ENCODE measurements at regions not wholly inside any gene's neighbourhood (a gene's known extent, or its start where the extent isn't known, plus 50 kb on each side); places are given as distances from the start of the nearest gene placed in this dataset.

DNA sequence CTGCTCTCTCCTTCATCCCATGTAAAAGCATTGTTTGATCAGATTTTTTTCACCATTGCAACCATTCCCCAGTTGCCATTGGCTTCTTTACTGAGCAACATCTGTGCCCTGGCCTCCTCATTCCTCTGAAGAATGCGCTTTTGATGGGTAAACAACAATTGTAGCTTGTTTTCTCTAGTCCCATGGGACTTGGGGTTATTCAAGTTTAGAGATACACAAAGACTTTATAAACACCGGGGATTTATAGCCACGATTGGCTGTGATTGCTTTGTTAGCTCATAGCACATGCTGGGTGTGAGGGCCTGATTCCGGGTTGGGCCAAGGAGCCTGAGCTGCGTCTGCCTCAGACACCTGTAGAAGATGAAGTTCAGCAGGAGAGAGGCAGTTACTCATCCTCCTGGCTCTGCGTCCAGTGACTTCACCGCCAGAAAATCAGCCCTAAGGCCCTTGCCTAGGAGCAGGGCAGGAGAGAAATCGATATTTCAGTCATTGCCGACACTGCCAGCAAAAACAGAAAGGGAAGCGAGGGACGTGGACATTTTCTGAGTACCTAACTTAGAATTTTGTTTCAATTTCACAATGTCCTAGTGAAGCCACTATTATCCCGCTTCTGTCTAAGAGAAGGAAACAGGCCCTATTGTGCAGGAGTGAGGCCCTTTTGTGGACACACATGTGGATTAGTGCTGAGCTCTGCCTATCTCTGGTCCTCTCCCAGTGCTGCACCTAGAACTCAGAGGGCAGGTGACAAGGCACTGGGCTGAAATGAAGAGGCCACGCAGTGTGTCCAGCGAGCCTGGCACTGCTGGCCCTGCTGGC, 159.8 kb upstream of the USP24 start:
- DNase-seq = no peak

- DNase-seq = no peak
Measured at GRCh38 chr1:55374216-55374615, 159.1 kb upstream of the USP24 start.

- no peak for DNase-seq
Measured at GRCh38 chr1:55369474-55369873, 154.3 kb upstream of the USP24 start.

DNA sequence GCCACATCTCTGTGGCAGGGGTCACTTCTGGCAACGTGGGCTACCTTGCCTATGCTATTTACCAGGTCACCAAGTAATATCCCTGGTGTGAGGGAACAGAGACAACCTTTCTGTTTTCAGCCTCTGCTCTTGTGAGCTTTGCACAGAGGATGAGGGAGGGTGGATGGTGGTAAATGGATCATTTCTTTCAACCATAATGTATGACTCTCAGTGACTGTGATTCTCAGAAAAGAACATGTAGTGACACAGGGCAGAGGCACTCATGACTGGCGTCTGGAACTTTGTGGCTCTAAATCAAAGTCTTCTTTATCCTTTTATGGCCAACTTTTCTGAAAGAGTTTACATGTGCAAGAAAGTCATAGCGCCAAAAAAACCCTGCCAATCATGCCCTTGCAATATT, 153.5 kb upstream of the USP24 start:
- no peak for DNase-seq

GRCh38 chr1:55367273-55367672, 152.1 kb upstream of the USP24 start:
- DNase-seq = no peak

GRCh38 chr1:55364216-55364615, 149.1 kb upstream of the USP24 start:
- DNase-seq = no peak

- DNase-seq = no peak
Measured at GRCh38 chr1:55363268-55363667, 148.1 kb upstream of the USP24 start.

- DNase-seq = no peak
Measured at GRCh38 chr1:55362558-55362957, 147.4 kb upstream of the USP24 start.

DNA sequence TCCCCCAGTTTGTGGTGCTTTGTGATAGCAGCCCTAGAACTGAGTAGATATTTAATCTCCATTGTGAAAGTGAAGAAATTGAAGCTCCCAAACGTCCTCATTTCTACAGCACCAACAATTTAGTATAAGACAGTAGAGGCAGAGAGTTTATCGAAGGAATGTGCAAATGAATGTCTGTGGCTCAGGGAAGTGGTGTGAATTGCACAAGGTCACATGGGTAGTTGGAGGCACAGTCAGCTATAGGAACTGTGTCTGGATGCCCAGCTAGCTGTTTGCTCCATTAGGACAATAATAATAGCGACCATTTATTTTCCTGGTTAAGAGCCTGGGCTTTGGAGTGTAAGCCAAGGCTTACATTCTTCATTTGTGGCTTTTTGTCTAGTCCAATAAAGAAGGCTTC, 144.4 kb upstream of the USP24 start:
- no peak for DNase-seq

GRCh38 chr1:55358581-55358980, 143.4 kb upstream of the USP24 start:
- DNase-seq = no peak

DNA sequence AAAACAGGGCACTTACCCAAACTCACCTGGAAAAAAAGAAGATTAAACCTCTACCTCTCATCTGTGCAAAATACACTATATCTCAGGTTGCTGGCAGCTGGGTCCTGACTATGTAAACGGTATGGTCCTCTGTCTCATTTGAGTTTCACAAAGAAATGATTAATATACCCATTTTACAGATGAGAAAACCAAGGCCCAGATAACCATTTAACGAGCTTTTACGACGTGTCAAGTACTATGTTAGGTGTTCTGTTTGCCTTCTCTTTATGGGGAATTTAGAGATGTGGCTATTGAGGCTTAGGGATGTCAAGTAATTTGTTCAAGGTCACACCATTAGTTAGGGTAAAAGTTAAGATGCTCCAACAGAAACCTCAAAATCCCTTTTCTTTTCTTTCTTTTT, 140.4 kb upstream of the USP24 start:
- DNase-seq = no peak

GRCh38 chr1:55353707-55354620, 138.8 kb upstream of the USP24 start:
- DNase-seq = no peak

DNA sequence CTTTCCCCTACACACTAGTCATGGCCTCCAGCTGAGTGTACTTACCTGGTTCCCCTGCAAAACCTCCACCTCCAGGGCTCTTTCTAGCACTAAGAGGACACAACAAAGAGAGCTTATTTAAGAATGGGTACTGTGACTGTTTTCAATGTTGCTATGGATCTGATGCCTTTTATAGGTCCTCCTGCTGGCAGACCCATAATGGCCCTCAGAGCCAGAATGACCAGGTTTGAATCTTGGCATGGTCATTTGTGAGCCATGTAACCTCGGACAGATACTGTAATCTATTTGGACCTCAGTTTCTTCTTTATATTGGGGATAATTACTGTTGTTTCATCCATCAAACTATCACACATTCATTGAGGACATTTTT, 137.6 kb upstream of the USP24 start:
- DNase-seq = no peak

GRCh38 chr1:55352080-55352810, 137.1 kb upstream of the USP24 start:
- DNase-seq = no peak

DNA sequence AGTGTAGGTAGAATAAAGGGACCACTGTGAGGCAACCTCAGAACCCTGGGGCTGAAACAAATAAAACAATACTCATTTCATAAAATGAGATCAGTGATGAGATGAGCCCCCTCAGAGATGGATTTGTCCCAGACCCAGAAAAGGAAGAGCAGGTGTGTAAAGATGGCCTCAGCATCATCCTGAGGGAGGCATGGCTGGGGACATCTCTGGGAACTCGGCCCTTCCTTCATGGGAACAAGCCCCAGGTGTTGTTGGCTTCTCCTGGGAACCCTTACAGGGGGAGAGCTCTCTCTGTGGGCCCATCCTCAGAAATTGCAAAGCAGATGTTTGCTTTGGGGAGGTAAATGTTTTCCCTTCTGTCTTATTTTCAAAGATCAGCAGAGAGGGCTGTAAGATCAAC, 133.2 kb upstream of the USP24 start:
- no peak for DNase-seq

DNA sequence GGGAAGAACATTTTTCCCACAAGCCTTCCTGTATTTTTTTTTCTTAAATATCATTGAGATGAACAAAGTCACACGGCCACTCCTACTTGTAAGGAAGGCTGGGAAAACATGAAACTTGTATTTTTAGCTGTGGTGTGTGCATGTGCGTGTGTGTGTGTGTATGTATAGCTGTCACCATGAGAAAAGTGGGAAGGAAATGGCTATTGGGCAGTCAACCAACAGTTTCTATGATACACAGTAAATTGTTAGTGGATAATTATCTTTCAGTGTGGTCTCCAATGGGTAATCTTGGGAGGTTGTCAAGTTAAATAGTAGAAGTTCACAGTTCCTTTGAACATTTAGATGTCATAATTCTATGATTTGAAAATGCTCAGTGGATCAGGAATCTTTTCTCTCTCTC, 132.7 kb upstream of the USP24 start:
- DNase-seq = no peak

GRCh38 chr1:55347041-55347440, 131.9 kb upstream of the USP24 start:
- no peak for DNase-seq

DNA sequence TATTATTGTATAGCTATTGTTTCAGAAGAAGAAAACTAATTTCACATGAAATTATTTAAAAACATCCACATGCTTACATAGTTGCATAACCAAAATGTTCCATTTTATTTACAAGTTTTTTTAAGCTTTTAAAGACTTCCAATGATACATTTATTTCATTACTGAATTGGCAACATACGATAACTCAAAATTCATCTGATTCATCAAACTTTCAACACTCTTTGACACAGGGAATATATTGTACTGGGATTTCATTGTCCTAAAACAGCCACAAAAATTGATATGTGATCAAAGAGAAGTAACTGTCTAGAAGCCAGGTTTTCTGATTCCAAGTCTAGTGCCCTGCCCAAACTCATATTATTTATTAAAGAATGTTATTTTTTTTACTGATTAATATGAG, 131.4 kb upstream of the USP24 start:
- DNase-seq = no peak

GRCh38 chr1:55339681-55340080, 124.5 kb upstream of the USP24 start:
- no peak for DNase-seq

DNA sequence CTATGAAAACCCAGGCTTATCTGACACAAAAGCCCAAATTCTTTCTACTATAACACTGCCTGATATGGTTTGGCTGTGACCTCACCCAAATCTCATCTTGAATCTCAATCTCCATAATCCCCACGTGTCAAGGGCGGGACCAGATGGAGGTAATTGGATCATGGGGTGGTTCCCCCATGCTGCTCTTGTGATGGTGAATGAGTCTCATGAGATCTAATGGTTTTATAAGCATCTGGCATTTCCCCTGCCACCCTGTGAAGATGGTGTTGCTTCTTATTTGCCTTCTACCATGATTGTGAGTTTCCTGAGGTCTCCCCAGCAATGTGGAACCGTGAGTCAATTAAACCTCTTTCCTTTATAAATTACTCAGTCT, 123.3 kb upstream of the USP24 start:
- no peak for DNase-seq

GRCh38 chr1:55337801-55338447, 122.8 kb upstream of the USP24 start:
- peak in 1 of 2 donors; percentile 4 for DNase-seq

GRCh38 chr1:55334797-55335196, 119.6 kb upstream of the USP24 start:
- no peak for DNase-seq

DNA sequence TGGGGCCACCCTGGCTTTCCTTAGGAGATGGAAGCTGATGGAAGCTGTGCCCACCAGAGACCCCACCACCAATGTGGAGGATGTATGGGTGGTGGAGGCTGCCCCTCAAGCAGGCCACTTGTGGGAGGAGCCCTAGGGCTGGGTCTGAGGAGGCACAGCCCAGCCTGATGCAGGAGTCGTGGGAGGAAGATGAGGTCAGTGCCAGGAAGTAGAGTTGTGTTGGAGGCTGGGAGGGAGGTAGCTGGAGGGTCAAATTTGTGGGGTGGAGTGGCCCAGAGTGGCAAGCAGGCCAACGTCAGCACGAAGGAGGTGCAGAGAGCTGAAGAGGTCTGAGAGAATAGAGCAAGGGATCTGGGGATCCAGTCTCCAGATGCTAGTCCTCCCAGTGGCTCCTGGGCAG, 119.0 kb upstream of the USP24 start:
- DNase-seq = no peak

Measured in bone marrow (tissue), 2 donors.